Endothelial cell of hepatic sinusoid (primary cell): ENCODE measurements at regions not wholly inside any gene's neighbourhood (a gene's known extent, or its start where the extent isn't known, plus 50 kb on each side); places are given as distances from the start of the nearest gene placed in this dataset.

Experiments used
- in situ Hi-C: cut with HindIII; loops from 2 replicates; pipeline ENCODE4 v1.10.0; 2017; ENCODE audit warnings: low sequenced_read_pairs

- in situ Hi-C loops, result no loop called here
These were observed 313.6 kb upstream of the LMCD1 start for GRCh38 chr3:8187996-8188395.

- in situ Hi-C loops, result no loop called here
These were observed 312.6 kb upstream of the LMCD1 start for GRCh38 chr3:8189051-8189450.

- in situ Hi-C loops, result no loop called here
These were observed 310.2 kb upstream of the LMCD1 start for GRCh38 chr3:8191406-8191805.

GRCh38 chr3:8197384-8197783 lies 304.2 kb upstream of the LMCD1 start:
- in situ Hi-C loops, result no loop called here

DNA sequence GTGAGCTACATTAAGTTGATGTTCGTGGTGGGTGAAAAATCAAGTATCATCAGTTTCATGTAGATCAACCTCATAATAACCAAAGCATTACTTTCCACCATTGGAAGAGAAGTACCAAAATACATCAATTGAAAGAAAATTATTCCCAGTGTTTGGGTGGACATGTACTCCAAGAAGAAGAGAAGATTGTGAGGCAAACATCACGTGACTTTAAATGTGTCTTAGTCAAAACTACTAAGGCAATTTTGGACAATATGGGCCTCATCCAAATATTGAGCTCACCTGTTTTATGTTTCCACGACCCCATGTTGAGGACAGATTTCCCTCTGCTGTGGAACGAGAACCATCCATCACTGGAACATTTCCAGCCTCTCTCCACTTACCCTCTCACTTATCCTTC lies 303.0 kb upstream of the LMCD1 start:
- in situ Hi-C loops, result no loop called here

DNA sequence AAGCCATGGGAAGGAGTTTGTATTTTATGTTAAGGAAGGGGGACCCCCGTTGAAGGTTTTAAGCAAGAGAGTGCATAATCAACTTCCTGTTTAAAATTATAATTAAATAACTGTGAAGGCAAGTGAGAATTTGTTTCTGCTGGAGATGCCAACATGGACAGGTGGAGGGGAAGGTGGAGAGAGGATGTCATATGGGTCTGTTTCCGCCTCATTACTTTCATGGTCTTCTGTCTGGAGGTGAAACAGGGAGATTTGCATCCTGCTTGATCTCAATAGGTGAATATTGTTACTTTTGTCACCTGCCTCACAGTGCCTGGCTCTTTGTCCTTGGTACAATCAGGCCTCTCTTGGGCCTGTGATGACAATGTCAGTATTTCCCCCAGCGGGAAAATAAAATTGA lies 300.6 kb upstream of the LMCD1 start:
- in situ Hi-C loops, result no loop called here

- in situ Hi-C loops, result no loop called here
These were observed 299.7 kb upstream of the LMCD1 start for GRCh38 chr3:8201886-8202285.

- in situ Hi-C loops, result no loop called here
These were observed 297.3 kb upstream of the LMCD1 start for GRCh38 chr3:8204331-8204730.

- in situ Hi-C loops, result no loop called here
These were observed 296.6 kb upstream of the LMCD1 start for GRCh38 chr3:8204853-8205650.

DNA sequence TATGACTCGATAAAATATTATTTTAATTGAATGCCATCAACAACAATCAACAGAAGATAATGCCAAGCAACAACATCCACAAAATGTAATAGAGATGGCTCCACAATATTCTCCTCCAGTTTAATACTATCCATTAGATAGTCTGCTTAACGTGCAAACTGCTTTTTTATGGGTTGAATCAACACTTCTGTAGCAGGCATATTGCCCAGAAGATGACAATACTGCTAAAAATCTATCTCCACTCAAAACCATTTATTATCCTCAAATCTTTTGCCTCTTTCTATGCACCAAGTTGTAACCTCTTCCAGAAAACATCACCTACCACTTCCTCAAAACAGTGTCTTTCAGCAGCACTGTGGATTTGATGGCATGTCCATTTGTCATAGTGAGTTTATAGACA lies 295.7 kb upstream of the LMCD1 start:
- in situ Hi-C loops, result no loop called here

DNA sequence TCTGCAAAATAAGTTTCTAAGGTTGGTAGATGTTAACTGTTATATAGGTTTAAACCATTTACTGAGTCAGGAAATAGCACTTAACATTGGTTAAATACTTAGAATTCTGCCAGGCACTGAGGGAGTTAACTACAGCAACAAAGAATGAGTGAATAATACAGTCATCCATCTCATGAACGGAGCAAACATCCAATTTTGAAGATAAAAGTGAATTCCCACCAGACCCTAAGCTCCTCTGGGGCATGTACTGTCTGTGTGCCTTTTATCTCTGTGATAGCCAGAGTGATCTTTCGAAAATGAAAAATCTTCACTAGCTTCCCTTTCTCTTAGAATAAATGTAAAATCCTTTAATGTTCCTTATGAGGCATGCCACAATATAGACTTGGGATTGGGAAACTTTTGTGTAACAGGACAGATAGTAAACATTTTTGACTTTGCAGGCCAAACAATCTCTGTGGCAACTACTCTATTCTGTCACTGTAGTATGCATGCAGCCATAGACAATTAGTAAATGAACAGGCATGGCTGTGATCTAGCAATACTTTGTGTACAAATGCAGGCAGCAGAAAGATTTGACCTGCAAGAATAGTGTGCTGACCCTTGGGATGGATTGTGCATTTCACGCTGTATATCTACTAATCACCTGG lies 294.5 kb upstream of the LMCD1 start:
- in situ Hi-C loops, result no loop called here

DNA sequence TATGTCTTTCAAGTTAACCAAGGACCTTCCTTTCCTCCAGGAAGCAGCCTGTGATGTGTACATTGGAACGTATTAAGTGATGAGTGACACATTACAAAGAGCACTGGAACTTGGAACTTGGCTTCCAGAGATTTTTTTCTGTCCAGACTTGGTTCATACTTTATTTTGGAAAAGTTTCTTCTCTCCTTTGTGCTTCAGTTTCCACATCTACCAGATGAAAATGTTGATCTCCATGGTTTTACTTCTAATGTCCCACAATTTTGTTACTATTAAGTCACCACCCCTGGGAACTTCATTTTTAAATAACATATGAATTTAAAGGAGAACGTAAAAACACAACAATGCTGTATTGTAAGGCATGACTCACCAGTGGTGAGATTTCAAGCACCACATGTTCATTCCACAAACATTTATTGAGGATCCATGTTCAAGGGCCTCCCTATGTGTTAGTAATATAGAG lies 290.7 kb upstream of the LMCD1 start:
- in situ Hi-C loops, result loop anchor here (5.0 kb wide), 1 partner anchor 96 kb away; no protein-coding TSS in a partner anchor

- in situ Hi-C loops, result loop anchor here (5.0 kb wide), 1 partner anchor 95 kb away; no protein-coding TSS in a partner anchor
These were observed 288.8 kb upstream of the LMCD1 start for GRCh38 chr3:8212794-8213193.

DNA sequence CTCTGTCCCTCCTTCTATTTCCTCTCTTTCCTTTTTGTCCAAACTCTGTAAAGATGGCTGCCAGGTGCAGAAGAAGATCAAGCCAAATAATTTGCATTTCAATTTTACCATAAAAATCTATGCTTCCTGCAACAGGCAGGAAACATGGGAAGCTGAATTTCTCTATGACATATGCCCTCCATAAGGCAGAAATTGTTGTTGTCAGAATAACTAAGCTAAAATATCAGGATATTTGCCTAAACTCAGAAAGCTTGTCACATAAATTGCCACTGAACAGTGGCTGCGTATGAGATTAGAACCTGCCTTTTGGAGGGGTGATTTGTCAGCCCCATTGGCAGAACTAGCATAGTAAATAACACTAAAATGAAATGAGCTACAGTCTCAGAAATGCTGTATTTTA lies 288.3 kb upstream of the LMCD1 start:
- in situ Hi-C loops, result loop anchor here (5.0 kb wide), 1 partner anchor 94 kb away; no protein-coding TSS in a partner anchor

GRCh38 chr3:8215821-8216220 lies 285.8 kb upstream of the LMCD1 start:
- in situ Hi-C loops, result no loop called here

DNA sequence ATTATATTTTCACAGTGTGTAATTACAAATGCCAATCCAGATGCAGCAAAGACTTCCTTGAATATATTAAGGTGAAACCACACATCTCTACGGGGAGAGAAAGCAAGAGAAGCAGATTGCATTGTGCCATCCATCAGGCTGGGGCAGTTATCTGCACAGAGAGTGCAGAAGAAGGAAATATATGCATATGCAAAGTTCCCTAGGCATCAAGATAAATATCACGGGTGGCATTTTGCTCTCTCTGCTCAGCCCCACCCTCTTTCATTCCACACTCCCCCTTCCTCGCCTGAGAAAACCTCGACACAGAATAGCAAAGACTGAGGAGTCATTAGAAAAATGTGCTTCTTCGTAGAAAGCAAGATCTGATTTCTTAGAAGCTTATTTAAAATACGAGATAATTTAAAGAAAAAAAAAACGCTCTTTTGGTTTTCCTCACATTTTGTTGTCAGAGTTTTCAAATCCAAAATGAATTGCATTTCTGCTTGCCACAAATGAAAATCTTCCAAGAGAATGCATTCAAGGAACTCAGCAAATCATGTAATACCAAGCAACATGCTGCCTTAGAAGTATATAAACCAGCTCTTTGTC lies 283.2 kb upstream of the LMCD1 start:
- in situ Hi-C loops, result no loop called here

- in situ Hi-C loops, result loop anchor here (5.0 kb wide), 1 partner anchor 63 kb away; no protein-coding TSS in a partner anchor
These were observed 281.3 kb upstream of the LMCD1 start for GRCh38 chr3:8220291-8220690.

GRCh38 chr3:8223766-8224165 lies 277.9 kb upstream of the LMCD1 start:
- in situ Hi-C loops, result loop anchor here (5.0 kb wide), 1 partner anchor 66 kb away; no protein-coding TSS in a partner anchor

GRCh38 chr3:8224941-8225340 lies 276.7 kb upstream of the LMCD1 start:
- in situ Hi-C loops, result loop anchor here (5.0 kb wide), 1 partner anchor 68 kb away; no protein-coding TSS in a partner anchor

DNA sequence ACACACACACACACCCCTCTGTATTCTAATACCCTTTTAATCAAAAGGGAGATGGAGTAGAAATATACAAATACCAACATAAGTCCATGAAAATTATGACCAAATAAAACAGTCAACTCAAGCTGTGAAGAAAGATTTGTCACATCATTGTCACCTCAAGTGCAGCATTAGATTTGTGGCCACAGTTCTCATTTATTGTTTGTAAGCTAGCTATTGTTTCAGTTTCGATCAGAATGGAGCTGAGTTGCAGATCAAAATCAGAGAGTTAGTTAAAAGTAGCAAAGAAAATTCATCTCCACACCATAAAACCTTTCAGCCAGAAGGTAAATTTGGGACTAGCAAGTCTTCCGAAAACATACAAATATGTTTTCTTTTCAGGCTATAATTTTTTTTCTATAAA lies 267.7 kb upstream of the LMCD1 start:
- in situ Hi-C loops, result no loop called here

DNA sequence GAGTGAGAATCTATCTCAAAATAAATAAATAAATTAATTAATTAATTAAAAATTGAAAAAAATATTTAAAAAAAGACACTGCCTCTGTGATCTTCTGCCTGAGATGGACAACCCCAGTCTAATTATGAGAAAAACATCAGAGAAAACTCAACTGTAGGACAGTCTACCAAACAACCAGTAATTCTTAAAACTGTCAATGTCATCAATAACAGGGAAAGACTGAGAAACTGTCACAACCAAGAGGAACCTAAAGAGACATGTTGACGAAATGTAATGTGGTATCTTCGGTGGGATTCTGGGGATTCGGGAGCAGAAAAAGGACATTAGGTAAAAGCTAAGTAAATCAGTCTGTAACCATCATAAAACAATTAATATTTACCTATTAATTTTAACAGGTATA lies 265.4 kb upstream of the LMCD1 start:
- in situ Hi-C loops, result no loop called here

- in situ Hi-C loops, result no loop called here
These were observed 263.7 kb upstream of the LMCD1 start for GRCh38 chr3:8237893-8238292.
